ENCODE measurements at regions not wholly inside any gene's neighbourhood (a gene's known extent, or its start where the extent isn't known, plus 50 kb on each side); places are given as distances from the start of the nearest gene placed in this dataset.
A peak's percentile ranks its signal among the peaks of the same experiment; 100 is the strongest.
"Not testable (repeated sequence)": the region's sequence is repeated elsewhere in the genome, so short reads cannot be mapped to it uniquely, and the experiment has no call there.

DNA sequence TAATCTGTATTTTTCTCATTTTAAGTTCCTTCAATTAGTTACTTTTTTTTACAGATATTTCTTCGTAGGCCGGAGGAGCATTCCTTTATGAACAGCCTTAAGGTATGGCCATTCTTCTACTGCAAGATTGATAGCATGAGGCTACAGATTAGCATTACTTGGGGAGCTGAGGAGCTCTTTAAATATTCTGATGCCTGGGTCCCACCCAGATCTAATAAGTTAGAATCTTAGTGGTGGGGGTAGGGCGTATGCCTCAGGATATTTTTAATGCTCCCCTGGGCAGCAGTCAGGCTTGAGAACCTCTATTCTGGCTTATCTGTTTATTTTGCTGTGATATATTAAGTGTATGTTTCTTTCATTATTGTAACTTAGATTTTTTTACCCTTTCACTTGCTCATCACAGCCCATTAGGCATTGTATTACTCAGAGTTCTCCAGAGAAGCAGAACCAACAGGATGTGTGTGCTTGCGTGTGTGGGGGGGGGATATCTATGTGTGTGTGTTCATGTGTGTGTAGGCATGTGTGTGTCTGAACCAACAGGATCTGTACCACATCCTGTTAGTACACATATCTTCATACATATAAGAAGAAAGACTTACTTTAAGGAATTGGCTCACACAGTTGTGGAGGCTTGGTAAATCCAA is 91.8 kb upstream of the MTAP start:
- H3K36me3 ChIP-seq: no peaks in the 10 kb centered on the region
- no peak for TF ChIP-seq Cebpa-rat (IDR thresholded peaks at IDR 0.05)
- no peaks in the 10 kb centered on the region for H3K27me3 ChIP-seq
- peak overlapping the region in 7 of 11 experiments; percentile 1 to 60 (median 38); a peak in 8 of 22 replicates for H3K9ac ChIP-seq
- H3K27ac ChIP-seq: peak overlapping the region in 9 of 11 experiments; percentile 26 to 79 (median 70); a peak in 18 of 22 replicates
- H3K9me3 ChIP-seq (replicated peaks in 1 of 11): peaks cover 0 to 7% (median 0%) of the 10 kb centered on the region in 11 experiments; a peak in 1 of 22 replicates
- peaks cover 16 to 38% (median 28%) of the 10 kb centered on the region in 10 experiments for H3K4me1 ChIP-seq
- no peak overlapping the region for H3K4me3 ChIP-seq
- peak overlapping the region; percentile 31 to 64 (median 58) for H3K4me2 ChIP-seq
- H4K20me1 ChIP-seq: no peaks in the 10 kb centered on the region

DNA sequence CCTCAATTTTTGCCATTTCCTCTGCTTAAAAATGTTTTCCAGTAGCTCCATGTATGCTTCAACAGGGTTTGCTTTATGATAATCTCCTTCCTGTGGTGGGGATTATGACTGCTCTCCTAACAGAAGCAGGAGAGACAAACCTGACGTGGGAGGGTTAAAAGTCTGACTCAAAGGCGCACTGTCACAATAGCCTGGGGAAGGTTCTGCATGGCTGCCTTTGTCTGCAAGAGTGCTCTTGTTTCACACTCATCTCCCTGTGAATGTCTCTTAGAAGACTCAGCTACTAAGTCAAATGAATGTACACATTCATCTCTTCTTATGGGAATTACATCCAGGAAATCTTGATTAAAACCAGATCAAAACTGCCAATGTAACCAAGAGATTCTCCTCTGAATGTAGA is 90.9 kb upstream of the MTAP start:
- Histone ChIP-seq H3K4me1 (peaks cover 16 to 38% (median 28%) of the 10 kb centered on the region in 10 experiments), H3K4me2 (peak overlapping the region; percentile 31 to 64 (median 58)), H3K36me3 (no peaks in the 10 kb centered on the region), H3K27ac (peak overlapping the region in 9 of 11 experiments; percentile 26 to 79 (median 70); a peak in 18 of 22 replicates), H3K4me3 (no peak overlapping the region), H3K9ac (peak overlapping the region in 7 of 11 experiments; percentile 1 to 60 (median 38); a peak in 10 of 22 replicates), H3K27me3 (no peaks in the 10 kb centered on the region), H3K9me3 (replicated peaks in 1 of 11) (peaks cover 0 to 7% (median 0%) of the 10 kb centered on the region in 11 experiments; a peak in 2 of 22 replicates), H4K20me1 (no peaks in the 10 kb centered on the region)
- TF ChIP-seq Cebpa-rat (IDR thresholded peaks at IDR 0.05): peak in 8 of 11 experiments; percentile 22 to 93 (median 58); a peak in 10 of 22 replicates

- no peak overlapping the region for H3K9ac ChIP-seq
- H3K36me3 ChIP-seq: no peaks in the 10 kb centered on the region
- H3K4me3 ChIP-seq: no peak overlapping the region
- no peak overlapping the region for H3K27ac ChIP-seq
- no peaks in the 10 kb centered on the region for H3K27me3 ChIP-seq
- H3K9me3 ChIP-seq (replicated peaks in 1 of 11): peaks cover 0 to 7% (median 0%) of the 10 kb centered on the region in 11 experiments; a peak in 2 of 22 replicates
- H3K4me1 ChIP-seq: peaks cover 16 to 36% (median 25%) of the 10 kb centered on the region in 10 experiments
- no peak for TF ChIP-seq Cebpa-rat (IDR thresholded peaks at IDR 0.05)
- no peaks in the 10 kb centered on the region for H4K20me1 ChIP-seq
- no peak overlapping the region for H3K4me2 ChIP-seq
These were observed 87.0 kb upstream of the MTAP start for GRCh38 chr9:21715408-21715807.

DNA sequence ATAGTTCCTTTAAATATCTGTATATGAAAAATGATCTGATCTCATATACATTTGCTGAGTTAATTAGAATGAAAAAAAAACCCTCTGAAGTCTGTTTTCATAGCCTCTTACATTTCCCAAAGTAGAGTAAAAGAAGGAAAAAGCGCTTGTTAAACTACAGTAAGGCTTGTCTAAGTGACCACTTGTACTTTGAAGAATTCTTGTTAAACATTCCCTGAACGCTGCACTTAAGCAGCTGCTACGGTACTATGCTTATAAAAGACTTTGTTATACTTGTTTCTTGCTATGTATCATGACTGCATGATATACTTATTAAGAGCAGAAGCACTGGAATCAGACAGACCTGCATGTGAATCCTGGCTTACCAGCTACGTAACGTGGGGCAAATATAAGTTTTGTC is 81.7 kb upstream of the MTAP start:
- Histone ChIP-seq H3K4me2 (no peak overlapping the region), H3K4me1 (no peaks in the 10 kb centered on the region), H3K36me3 (no peaks in the 10 kb centered on the region), H3K27ac (no peak overlapping the region), H3K9ac (no peak overlapping the region), H3K9me3 (replicated peaks in 1 of 11) (peaks cover 0 to 4% (median 0%) of the 10 kb centered on the region in 11 experiments; a peak in 1 of 22 replicates), H3K27me3 (no peaks in the 10 kb centered on the region), H3K4me3 (no peak overlapping the region), H4K20me1 (no peaks in the 10 kb centered on the region)
- TF ChIP-seq Cebpa-rat (IDR thresholded peaks at IDR 0.05): no peak

DNA sequence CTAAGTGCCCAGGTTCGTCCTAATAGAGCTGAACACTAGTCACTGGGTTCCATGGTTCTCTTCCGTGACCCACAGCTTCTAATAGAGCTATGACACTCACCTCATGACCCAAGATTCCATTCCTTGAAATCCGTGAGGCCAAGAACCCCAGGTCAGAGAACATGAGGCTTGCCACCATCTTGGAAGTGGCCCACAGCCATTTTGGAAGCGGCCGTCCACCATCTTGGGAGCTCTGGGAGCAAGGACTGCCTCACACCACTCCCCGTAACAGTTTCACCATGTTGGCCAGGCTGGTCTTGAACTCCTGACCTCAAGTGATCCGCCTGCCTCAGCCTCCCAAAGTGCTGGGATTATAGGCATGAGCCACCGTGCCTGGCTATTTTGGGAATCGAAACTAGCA is 75.0 kb upstream of the MTAP start:
- not testable (repeated sequence) for H3K9me3 ChIP-seq (replicated peaks in 1 of 11); H3K27me3 ChIP-seq; H4K20me1 ChIP-seq; H3K27ac ChIP-seq; H3K4me1 ChIP-seq; H3K4me3 ChIP-seq; H3K4me2 ChIP-seq; H3K9ac ChIP-seq; H3K36me3 ChIP-seq

- H3K27me3 ChIP-seq: no peaks in the 10 kb centered on the region
- no peaks in the 10 kb centered on the region for H4K20me1 ChIP-seq
- no peak overlapping the region for H3K4me2 ChIP-seq
- H3K36me3 ChIP-seq: no peaks in the 10 kb centered on the region
- H3K9ac ChIP-seq: no peak overlapping the region
- H3K27ac ChIP-seq: no peak overlapping the region
- TF ChIP-seq Cebpa-rat (IDR thresholded peaks at IDR 0.05): no peak
- no peaks in the 10 kb centered on the region for H3K4me1 ChIP-seq
- H3K9me3 ChIP-seq (replicated peaks in 1 of 11): 0 out of 22 replicates have a peak, but pooled peaks cover 0 to 6% (median 0%) of the 10 kb centered on the region in 11 experiments
- no peak overlapping the region for H3K4me3 ChIP-seq
These were observed 73.7 kb upstream of the MTAP start for GRCh38 chr9:21728781-21729180.

GRCh38 chr9:21729648-21730047 is 72.8 kb upstream of the MTAP start:
- no peak overlapping the region for H3K4me2 ChIP-seq

GRCh38 chr9:21730899-21731298 is 71.5 kb upstream of the MTAP start:
- Histone ChIP-seq H3K36me3 (no peaks in the 10 kb centered on the region), H3K4me1 (no peaks in the 10 kb centered on the region), H3K27ac (no peak overlapping the region), H3K9me3 (replicated peaks in 1 of 11) (peaks cover 0 to 12% (median 6%) of the 10 kb centered on the region in 11 experiments; a peak in 12 of 22 replicates), H3K4me3 (no peak overlapping the region), H4K20me1 (no peaks in the 10 kb centered on the region), H3K9ac (no peak overlapping the region), H3K4me2 (no peak overlapping the region), H3K27me3 (no peaks in the 10 kb centered on the region)
- no peak for TF ChIP-seq Cebpa-rat (IDR thresholded peaks at IDR 0.05)

More at GRCh38 chr9:21729648-21730047, 72.8 kb upstream of the MTAP start:
- Histone ChIP-seq H3K9ac (no peak overlapping the region), H3K9me3 (replicated peaks in 1 of 11) (0 out of 22 replicates have a peak, but pooled peaks cover 0 to 6% (median 0%) of the 10 kb centered on the region in 11 experiments), H3K27ac (no peak overlapping the region), H3K36me3 (no peaks in the 10 kb centered on the region), H3K4me1 (no peaks in the 10 kb centered on the region), H3K27me3 (no peaks in the 10 kb centered on the region), H4K20me1 (no peaks in the 10 kb centered on the region), H3K4me3 (no peak overlapping the region)
- no peak for TF ChIP-seq Cebpa-rat (IDR thresholded peaks at IDR 0.05)

DNA sequence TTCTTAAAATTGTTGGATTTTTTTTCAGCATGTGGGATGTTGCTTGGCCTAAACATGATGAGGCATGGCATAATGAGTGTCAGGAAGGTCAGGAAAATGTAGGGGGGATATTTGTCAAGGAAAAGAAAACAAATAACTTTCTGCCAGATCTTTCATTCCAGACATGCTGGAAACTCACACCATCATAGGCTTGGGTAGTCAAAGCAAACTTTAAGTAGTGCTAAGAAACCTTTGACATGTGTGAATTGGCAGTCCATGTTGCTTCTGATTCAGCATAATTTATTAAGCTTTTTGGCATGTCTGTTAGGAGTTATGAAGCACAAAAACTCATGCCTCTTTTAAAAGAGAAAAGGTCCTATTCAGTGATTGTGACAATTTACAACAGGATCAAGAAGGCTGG is 61.3 kb upstream of the MTAP start:
- H3K4me1 ChIP-seq: peaks cover 0 to 9% (median 0%) of the 10 kb centered on the region in 10 experiments; a peak in 4 of 20 replicates
- no peaks in the 10 kb centered on the region for H4K20me1 ChIP-seq
- H3K9ac ChIP-seq: no peak overlapping the region
- H3K27ac ChIP-seq: no peak overlapping the region
- H3K36me3 ChIP-seq: no peaks in the 10 kb centered on the region
- no peak for TF ChIP-seq Cebpa-rat (IDR thresholded peaks at IDR 0.05)
- H3K27me3 ChIP-seq: no peaks in the 10 kb centered on the region
- peaks cover 0 to 2% (median 0%) of the 10 kb centered on the region in 11 experiments; a peak in 2 of 22 replicates for H3K9me3 ChIP-seq (replicated peaks in 1 of 11)
- H3K4me3 ChIP-seq: no peak overlapping the region
- H3K4me2 ChIP-seq: no peak overlapping the region

DNA sequence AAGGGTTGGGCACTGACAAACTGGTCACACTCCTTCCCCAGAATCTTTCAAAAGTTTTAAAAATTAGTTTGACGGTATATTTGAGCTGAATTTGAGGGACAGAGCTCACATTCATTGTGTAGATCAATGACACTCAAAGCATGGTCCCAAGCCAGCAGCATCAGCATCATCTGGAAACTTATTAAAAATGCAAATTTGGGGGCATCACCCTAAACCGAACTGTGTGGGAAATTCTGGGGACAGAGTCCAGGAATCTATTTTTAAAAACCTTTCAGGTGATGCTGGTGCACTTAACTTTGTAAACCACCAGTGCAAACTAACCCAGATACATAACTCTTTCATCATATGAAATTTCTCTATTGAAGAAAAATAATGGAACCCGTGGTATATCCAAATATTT is 58.1 kb upstream of the MTAP start:
- Histone ChIP-seq H3K27me3 (no peaks in the 10 kb centered on the region), H3K4me3 (no peak overlapping the region), H3K27ac (no peak overlapping the region), H4K20me1 (no peaks in the 10 kb centered on the region), H3K9me3 (replicated peaks in 1 of 11) (no peaks in the 10 kb centered on the region), H3K9ac (no peak overlapping the region), H3K4me1 (peaks cover 0 to 14% (median 0%) of the 10 kb centered on the region in 10 experiments; a peak in 5 of 20 replicates), H3K36me3 (no peaks in the 10 kb centered on the region), H3K4me2 (no peak overlapping the region)
- TF ChIP-seq Cebpa-rat (IDR thresholded peaks at IDR 0.05): no peak
